HEK293 (cell line): ENCODE measurements at regions not wholly inside any gene's neighbourhood (a gene's known extent, or its start where the extent isn't known, plus 50 kb on each side); places are given as distances from the start of the nearest gene placed in this dataset.

ENCODE experiments used
- AEBP2 ChIP-seq: fragments of 450-650 bp; formaldehyde crosslinking; IDR thresholded peaks from 2 replicates; pipeline ENCODE4 v1.5.1; 2016; ENCODE audit warnings: missing biosample characterization, missing genetic modification characterization, borderline replicate concordance
- ELK4 ChIP-seq: IDR thresholded peaks from 2 replicates; pipeline ENCODE4 v1.6.1; 2011; ENCODE audit warnings: mild to moderate bottlenecking, low read depth, low read length, borderline replicate concordance
- GFI1B ChIP-seq: fragments of 450-650 bp; formaldehyde crosslinking; IDR thresholded peaks from 2 replicates; pipeline ENCODE4 v1.5.1; 2016; ENCODE audit warnings: missing biosample characterization, missing genetic modification characterization
- KLF1 ChIP-seq: fragments of 450-650 bp; formaldehyde crosslinking; IDR thresholded peaks from 2 replicates; pipeline ENCODE4 v1.5.1; 2016; ENCODE audit warnings: missing biosample characterization, missing genetic modification characterization
- KLF10 ChIP-seq: fragments of 450-650 bp; IDR thresholded peaks from 2 replicates; pipeline ENCODE4 v1.5.1; 2018; ENCODE audit warnings: missing biosample characterization, mild to moderate bottlenecking, missing genetic modification characterization
- PBX3 ChIP-seq: sonication (generic); formaldehyde crosslinking; IDR thresholded peaks from 2 replicates; pipeline ENCODE4 v1.8.1; 2022; ENCODE audit warnings: mild to moderate bottlenecking, moderate library complexity, missing genetic modification reagents
- PRDM4 ChIP-seq: fragments of 450-650 bp; formaldehyde crosslinking; IDR thresholded peaks from 2 replicates; pipeline ENCODE4 v1.5.1; 2017; ENCODE audit warnings: missing biosample characterization, missing genetic modification characterization
- WT1 ChIP-seq: fragments of 450-650 bp; formaldehyde crosslinking; IDR thresholded peaks from 2 replicates; pipeline ENCODE4 v1.5.1; 2016; ENCODE audit warnings: missing biosample characterization, missing genetic modification characterization
- ZBTB20 ChIP-seq: fragments of 450-650 bp; formaldehyde crosslinking; IDR thresholded peaks from 2 replicates; pipeline ENCODE4 v1.5.1; 2016; ENCODE audit warnings: missing biosample characterization, missing genetic modification characterization
- ZFHX2 ChIP-seq: fragments of 450-650 bp; formaldehyde crosslinking; conservative IDR thresholded peaks from 2 replicates; pipeline ENCODE4 v1.5.1; 2016; ENCODE audit warnings: missing biosample characterization, missing genetic modification characterization
- ZNF121 ChIP-seq: fragments of 450-650 bp; formaldehyde crosslinking; IDR thresholded peaks from 2 replicates; pipeline ENCODE4 v1.5.1; 2016; ENCODE audit warnings: missing biosample characterization, missing genetic modification characterization
- ZNF133 ChIP-seq: fragments of 450-650 bp; formaldehyde crosslinking; IDR thresholded peaks from 2 replicates; pipeline ENCODE4 v1.5.1; 2016; ENCODE audit warnings: missing biosample characterization, missing genetic modification characterization
- ZNF202 ChIP-seq: fragments of 450-650 bp; formaldehyde crosslinking; IDR thresholded peaks from 2 replicates; pipeline ENCODE4 v1.5.1; 2016; ENCODE audit warnings: missing biosample characterization, missing genetic modification characterization, borderline replicate concordance
- ZNF266 ChIP-seq: fragments of 450-650 bp; formaldehyde crosslinking; IDR thresholded peaks from 2 replicates; pipeline ENCODE4 v1.5.1; 2016; ENCODE audit warnings: missing biosample characterization, missing genetic modification characterization, low read depth
- ZNF280D ChIP-seq: fragments of 450-650 bp; formaldehyde crosslinking; IDR thresholded peaks from 2 replicates; pipeline ENCODE4 v1.5.1; 2016; ENCODE audit warnings: missing biosample characterization, missing genetic modification characterization
- ZNF302 ChIP-seq: fragments of 450-650 bp; formaldehyde crosslinking; IDR thresholded peaks from 2 replicates; pipeline ENCODE4 v1.5.1; 2016; ENCODE audit warnings: missing biosample characterization, missing genetic modification characterization, low read depth
- ZNF311 ChIP-seq: fragments of 450-650 bp; formaldehyde crosslinking; IDR thresholded peaks from 2 replicates; pipeline ENCODE4 v1.5.1; 2017; ENCODE audit warnings: missing biosample characterization, missing genetic modification characterization, borderline replicate concordance
- ZNF341 ChIP-seq: fragments of 450-650 bp; formaldehyde crosslinking; IDR thresholded peaks from 2 replicates; pipeline ENCODE4; 2016; ENCODE audit warnings: low read depth, missing biosample characterization, missing genetic modification characterization
- ZNF362 ChIP-seq: fragments of 450-650 bp; formaldehyde crosslinking; IDR thresholded peaks from 2 replicates; pipeline ENCODE4 v1.5.1; 2016; ENCODE audit warnings: missing biosample characterization, missing genetic modification characterization
- ZNF37A ChIP-seq: fragments of 450-650 bp; IDR thresholded peaks from 2 replicates; pipeline ENCODE4 v1.5.1; 2018; ENCODE audit warnings: missing biosample characterization, missing genetic modification characterization
- ZNF398 ChIP-seq: fragments of 450-650 bp; formaldehyde crosslinking; IDR thresholded peaks from 2 replicates; pipeline ENCODE4 v1.5.1; 2017; ENCODE audit warnings: missing biosample characterization, missing genetic modification characterization
- ZNF548 ChIP-seq: fragments of 450-650 bp; formaldehyde crosslinking; IDR thresholded peaks from 2 replicates; pipeline ENCODE4 v1.5.1; 2016; ENCODE audit warnings: missing biosample characterization, missing genetic modification characterization
- ZNF580 ChIP-seq: fragments of 450-650 bp; formaldehyde crosslinking; IDR thresholded peaks from 2 replicates; pipeline ENCODE4 v1.5.1; 2016; ENCODE audit warnings: missing biosample characterization, missing genetic modification characterization
- ZNF658 ChIP-seq: fragments of 450-650 bp; formaldehyde crosslinking; IDR thresholded peaks from 2 replicates; pipeline ENCODE4; 2016; ENCODE audit warnings: missing biosample characterization, missing genetic modification characterization
- ZNF660 ChIP-seq: fragments of 450-650 bp; IDR thresholded peaks from 2 replicates; pipeline ENCODE4 v1.5.1; 2018; ENCODE audit warnings: missing biosample characterization, mild to moderate bottlenecking, missing genetic modification characterization
- ZNF701 ChIP-seq: fragments of 450-650 bp; formaldehyde crosslinking; IDR thresholded peaks from 2 replicates; pipeline ENCODE4 v1.5.1; 2016; ENCODE audit warnings: missing biosample characterization, missing genetic modification characterization
- ZNF777 ChIP-seq: fragments of 450-650 bp; formaldehyde crosslinking; IDR thresholded peaks from 2 replicates; pipeline ENCODE4 v1.5.1; 2017; ENCODE audit warnings: missing biosample characterization, missing genetic modification characterization, borderline replicate concordance
- ZNF830 ChIP-seq: fragments of 450-650 bp; IDR thresholded peaks from 2 replicates; pipeline ENCODE4 v1.5.0; 2018; ENCODE audit warnings: missing biosample characterization, missing genetic modification characterization, low read depth, mild to moderate bottlenecking, moderate library complexity

- TF ChIP-seq PBX3 (CRISPR knock-in tag) (no peak), ZNF37A (no peak), ZNF121 (no peak), GFI1B (no peak), ZFHX2 (tag by site-specific recombination) (no peak), ZNF548 (no peak), ZNF266 (no peak), WT1 (tag by site-specific recombination) (peak; percentile 84), ZNF580 (tag by site-specific recombination) (no peak), ZNF302 (tag by site-specific recombination) (no peak), ZNF777 (tag by site-specific recombination) (no peak), PRDM4 (tag by site-specific recombination) (no peak), ZNF202 (no peak), ZNF660 (tag by site-specific recombination) (no peak), ZNF830 (tag by site-specific recombination) (no peak), ZNF362 (0 out of 2 replicates have a peak, but pooled peaks have one; percentile 46), ZNF398 (tag by site-specific recombination) (peak; percentile 43; the same call in 1 of the 2 replicates), ZNF658 (tag by site-specific recombination) (no peak), ZNF133 (no peak), ZBTB20 (tag by site-specific recombination) (peak; percentile 47), ZNF311 (no peak), ZNF280D (tag by site-specific recombination) (no peak), ZNF341 (tag by site-specific recombination) (no peak), KLF10 (no peak), AEBP2 (tag by site-specific recombination) (no peak), KLF1 (tag by site-specific recombination) (no peak), ELK4 (no peak), ZNF701 (tag by site-specific recombination) (no peak)
Observed at GRCh38 chr1:14539953-14540563, 58.4 kb upstream of the KAZN start (continued).
